ENCODE measurements at regions not wholly inside any gene's neighbourhood (a gene's known extent, or its start where the extent isn't known, plus 50 kb on each side); places are given as distances from the start of the nearest gene placed in this dataset.

GRCh38 chr15:31472636-31473384 is 146.2 kb downstream of the KLF13 start:
- Mint-ChIP-seq H3K36me3 (ENCODE audit: low read depth) (peaks cover 2% of the 10 kb centered on the region), H3K27ac (ENCODE audit: unreplicated experiment) (peak overlapping the region; percentile 81), H3K4me1 (ENCODE audit: low read depth) (peaks cover 34% of the 10 kb centered on the region), H3K4me3 (ENCODE audit: unreplicated experiment) (peak overlapping the region; percentile 37), H3K9me3 (ENCODE audit: low read depth) (no peaks in the 10 kb centered on the region), H3K27me3 (ENCODE audit: low read depth) (no peaks in the 10 kb centered on the region)
- no peak for DNase-seq (ENCODE audit: low spot score)
- TF ChIP-seq CTCF (IDR thresholded peaks at IDR 0.05) = no peak

GRCh38 chr15:31473385-31474058 is 146.9 kb downstream of the KLF13 start:
- DNase-seq (ENCODE audit: low spot score) = no peak
- no peak for TF ChIP-seq CTCF (IDR thresholded peaks at IDR 0.05)
- peak overlapping the region; percentile 81 for H3K27ac Mint-ChIP-seq (ENCODE audit: unreplicated experiment)
- no peaks in the 10 kb centered on the region for H3K27me3 Mint-ChIP-seq (ENCODE audit: low read depth)
- peaks cover 2% of the 10 kb centered on the region for H3K36me3 Mint-ChIP-seq (ENCODE audit: low read depth)
- no peak overlapping the region for H3K4me3 Mint-ChIP-seq (ENCODE audit: unreplicated experiment)
- H3K4me1 Mint-ChIP-seq (ENCODE audit: low read depth) = peaks cover 34% of the 10 kb centered on the region
- H3K9me3 Mint-ChIP-seq (ENCODE audit: low read depth) = no peaks in the 10 kb centered on the region

GRCh38 chr15:31474059-31474868 is 147.6 kb downstream of the KLF13 start:
- Mint-ChIP-seq H3K4me3 (ENCODE audit: unreplicated experiment) (no peak overlapping the region), H3K4me1 (ENCODE audit: low read depth) (peaks cover 34% of the 10 kb centered on the region), H3K27me3 (ENCODE audit: low read depth) (no peaks in the 10 kb centered on the region), H3K27ac (ENCODE audit: unreplicated experiment) (no peak overlapping the region), H3K36me3 (ENCODE audit: low read depth) (peaks cover 2% of the 10 kb centered on the region), H3K9me3 (ENCODE audit: low read depth) (no peaks in the 10 kb centered on the region)
- no peak for TF ChIP-seq CTCF (IDR thresholded peaks at IDR 0.05)
- no peak for DNase-seq (ENCODE audit: low spot score)

- no peaks in the 10 kb centered on the region for H3K9me3 Mint-ChIP-seq (ENCODE audit: low read depth)
- no peak for TF ChIP-seq CTCF (IDR thresholded peaks at IDR 0.05)
- no peak overlapping the region for H3K27ac Mint-ChIP-seq (ENCODE audit: unreplicated experiment)
- peaks cover 6% of the 10 kb centered on the region for H3K27me3 Mint-ChIP-seq (ENCODE audit: low read depth)
- peaks cover 30% of the 10 kb centered on the region for H3K4me1 Mint-ChIP-seq (ENCODE audit: low read depth)
- no peak for DNase-seq (ENCODE audit: low spot score)
- H3K4me3 Mint-ChIP-seq (ENCODE audit: unreplicated experiment) = no peak overlapping the region
- H3K36me3 Mint-ChIP-seq (ENCODE audit: low read depth) = peaks cover 2% of the 10 kb centered on the region
Measured at GRCh38 chr15:31476236-31476810, 149.7 kb downstream of the KLF13 start.

- Mint-ChIP-seq H3K4me3 (ENCODE audit: unreplicated experiment) (no peak overlapping the region), H3K27me3 (ENCODE audit: low read depth) (peaks cover 9% of the 10 kb centered on the region)
Measured at GRCh38 chr15:31476866-31477265, 150.2 kb downstream of the KLF13 start.

More at GRCh38 chr15:31476866-31477265, 150.2 kb downstream of the KLF13 start:
- Mint-ChIP-seq H3K27ac (ENCODE audit: unreplicated experiment) (no peak overlapping the region), H3K9me3 (ENCODE audit: low read depth) (no peaks in the 10 kb centered on the region), H3K36me3 (ENCODE audit: low read depth) (peaks cover 2% of the 10 kb centered on the region), H3K4me1 (ENCODE audit: low read depth) (peaks cover 25% of the 10 kb centered on the region)
- no peak for TF ChIP-seq CTCF (IDR thresholded peaks at IDR 0.05)
- DNase-seq (ENCODE audit: low spot score) = no peak
